ENCODE measurements at regions not wholly inside any gene's neighbourhood (a gene's known extent, or its start where the extent isn't known, plus 50 kb on each side); places are given as distances from the start of the nearest gene placed in this dataset.

GRCh38 chr3:144381607-144382006, 410.0 kb downstream of the DIPK2A start:
- H3K9me3 ChIP-seq = peaks cover 0 to 5% of the 10 kb centered on the region in 2 donors
- H3K4me3 ChIP-seq = no peak overlapping the region
- H3K4me1 ChIP-seq = no peaks in the 10 kb centered on the region
- H3K27ac ChIP-seq = no peak overlapping the region
- TF ChIP-seq POLR2AphosphoS5 (IDR thresholded peaks at IDR 0.05) (no peak), CTCF (IDR thresholded peaks at IDR 0.05) (no peak), POLR2A (IDR thresholded peaks at IDR 0.05) (no peak)
- DNase-seq (ENCODE audit: low spot score in 2 of 2) = no peak
- no peaks in the 10 kb centered on the region for H3K36me3 ChIP-seq
- H3K27me3 ChIP-seq = no peaks in the 10 kb centered on the region
- intact Hi-C loops (cut with DNase I; ENCODE audit: low total_unique reads) = no loop called here

GRCh38 chr3:144384241-144384979, 412.8 kb downstream of the DIPK2A start:
- Histone ChIP-seq H3K27ac (no peak overlapping the region), H3K4me1 (no peaks in the 10 kb centered on the region), H3K9me3 (no peaks in the 10 kb centered on the region), H3K27me3 (no peaks in the 10 kb centered on the region), H3K36me3 (no peaks in the 10 kb centered on the region), H3K4me3 (no peak overlapping the region)
- TF ChIP-seq POLR2AphosphoS5 (IDR thresholded peaks at IDR 0.05) (no peak), CTCF (IDR thresholded peaks at IDR 0.05) (no peak), POLR2A (IDR thresholded peaks at IDR 0.05) (no peak)
- DNase-seq (ENCODE audit: low spot score in 2 of 2) = no peak
- intact Hi-C loops (cut with DNase I; ENCODE audit: low total_unique reads) = no loop called here

GRCh38 chr3:144390786-144391185, 419.2 kb downstream of the DIPK2A start:
- DNase-seq (ENCODE audit: low spot score in 2 of 2) = no peak
- Histone ChIP-seq H3K36me3 (no peaks in the 10 kb centered on the region), H3K4me1 (no peaks in the 10 kb centered on the region), H3K4me3 (no peak overlapping the region), H3K27me3 (no peaks in the 10 kb centered on the region), H3K9me3 (no peaks in the 10 kb centered on the region), H3K27ac (no peak overlapping the region)
- no peak for TF ChIP-seq POLR2A (IDR thresholded peaks at IDR 0.05)
- no peak for TF ChIP-seq POLR2AphosphoS5 (IDR thresholded peaks at IDR 0.05)
- no peak for TF ChIP-seq CTCF (IDR thresholded peaks at IDR 0.05)
- intact Hi-C loops (cut with DNase I; ENCODE audit: low total_unique reads) = no loop called here

GRCh38 chr3:144391236-144391635, 419.6 kb downstream of the DIPK2A start:
- H3K4me1 ChIP-seq = no peaks in the 10 kb centered on the region
- TF ChIP-seq POLR2A (IDR thresholded peaks at IDR 0.05) = no peak
- TF ChIP-seq POLR2AphosphoS5 (IDR thresholded peaks at IDR 0.05) = no peak
- TF ChIP-seq CTCF (IDR thresholded peaks at IDR 0.05) = no peak
- H3K36me3 ChIP-seq = no peaks in the 10 kb centered on the region
- no peaks in the 10 kb centered on the region for H3K9me3 ChIP-seq
- intact Hi-C loops (cut with DNase I; ENCODE audit: low total_unique reads) = no loop called here
- no peak for DNase-seq (ENCODE audit: low spot score in 2 of 2)
- H3K27me3 ChIP-seq = no peaks in the 10 kb centered on the region
- H3K27ac ChIP-seq = no peak overlapping the region
- H3K4me3 ChIP-seq = no peak overlapping the region

- Histone ChIP-seq H3K36me3 (no peaks in the 10 kb centered on the region), H3K4me1 (no peaks in the 10 kb centered on the region), H3K27ac (no peak overlapping the region), H3K9me3 (peaks cover 0 to 1% of the 10 kb centered on the region in 2 donors), H3K4me3 (no peak overlapping the region), H3K27me3 (no peaks in the 10 kb centered on the region)
- DNase-seq (ENCODE audit: low spot score in 2 of 2) = no peak
- TF ChIP-seq POLR2AphosphoS5 (IDR thresholded peaks at IDR 0.05) (no peak), CTCF (IDR thresholded peaks at IDR 0.05) (no peak), POLR2A (IDR thresholded peaks at IDR 0.05) (no peak)
- intact Hi-C loops (cut with DNase I; ENCODE audit: low total_unique reads) = no loop called here
These were observed 422.4 kb downstream of the DIPK2A start for GRCh38 chr3:144394032-144394431.

All from breast epithelium (tissue), 4 donors.